ENCODE measurements at regions not wholly inside any gene's neighbourhood (a gene's known extent, or its start where the extent isn't known, plus 50 kb on each side); places are given as distances from the start of the nearest gene placed in this dataset.

GRCh38 chr2:38430196-38430595 is 53.1 kb upstream of the ATL2 start:
- TF ChIP-seq CTCF (IDR thresholded peaks at IDR 0.05; ENCODE audit: low read length) (no peak), EZH2 (IDR thresholded peaks at IDR 0.05; ENCODE audit: borderline replicate concordance, low read length) (no peak)

Data from OCI-LY1 (cell line).